ENCODE measurements at regions not wholly inside any gene's neighbourhood (a gene's known extent, or its start where the extent isn't known, plus 50 kb on each side); places are given as distances from the start of the nearest gene placed in this dataset.
A peak's percentile ranks its signal among the peaks of the same experiment; 100 is the strongest.

DNA sequence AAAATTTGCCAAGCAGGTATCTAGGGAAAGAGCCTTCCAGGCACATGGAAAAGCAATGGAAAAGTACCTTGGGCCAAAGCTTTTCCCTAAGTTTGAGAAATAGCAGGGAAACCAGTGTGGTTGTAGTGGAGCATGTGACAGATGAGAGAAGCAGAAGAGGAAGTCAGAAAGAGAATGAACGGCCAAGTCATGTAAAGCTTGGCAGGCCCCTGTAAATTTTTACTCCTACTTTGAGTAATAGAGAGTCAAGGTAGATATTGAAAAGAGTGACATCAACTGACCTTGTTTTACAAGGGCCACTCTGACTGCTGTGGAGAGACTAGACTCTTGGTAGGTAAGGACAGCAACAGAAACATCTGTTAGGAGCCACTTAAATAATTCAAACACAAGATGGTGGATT is 180.9 kb upstream of the PRMT6 start:
- Histone ChIP-seq H3K9ac (ENCODE audit: low read length in 2 of 2) (no peak overlapping the region), H3K27ac (ENCODE audit: low read length) (no peak overlapping the region), H3K27me3 (ENCODE audit: control insufficient read depth in 1 of 2, insufficient read depth in 2 of 2, low read length in 2 of 2) (no peaks in the 10 kb centered on the region), H3K4me1 (ENCODE audit: control insufficient read depth, insufficient read depth, low read length) (peaks cover 15% of the 10 kb centered on the region), H3K36me3 (ENCODE audit: control insufficient read depth in 2 of 2, insufficient read depth in 2 of 2, low read length in 2 of 2) (no peaks in the 10 kb centered on the region), H3K9me3 (ENCODE audit: control insufficient read depth in 2 of 2, low read length in 2 of 2) (no peaks in the 10 kb centered on the region), H3K4me3 (ENCODE audit: low read length in 2 of 2) (no peak overlapping the region)

DNA sequence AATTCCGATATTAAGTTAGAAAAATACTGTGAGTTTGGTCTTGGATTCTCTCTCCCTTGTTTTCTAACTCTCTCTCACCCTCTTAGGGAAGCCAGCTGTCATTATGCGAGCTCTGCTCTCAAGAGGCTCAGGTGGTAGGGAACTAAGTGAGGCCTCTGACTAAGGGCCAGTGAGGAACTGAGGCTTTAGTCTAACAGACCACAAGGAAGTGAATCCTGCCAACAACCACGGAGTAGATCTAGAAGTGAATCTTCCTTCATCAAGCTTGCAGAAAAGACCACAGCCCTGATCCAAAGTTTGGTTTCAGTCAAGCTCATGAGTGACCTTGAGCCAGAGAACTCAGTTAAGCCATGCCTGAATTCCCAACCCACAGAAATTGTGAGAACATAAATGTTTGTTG is 180.1 kb upstream of the PRMT6 start:
- Histone ChIP-seq H3K4me1 (ENCODE audit: control insufficient read depth, insufficient read depth, low read length) (peaks cover 15% of the 10 kb centered on the region), H3K9ac (ENCODE audit: low read length in 2 of 2) (no peak overlapping the region)

DNA sequence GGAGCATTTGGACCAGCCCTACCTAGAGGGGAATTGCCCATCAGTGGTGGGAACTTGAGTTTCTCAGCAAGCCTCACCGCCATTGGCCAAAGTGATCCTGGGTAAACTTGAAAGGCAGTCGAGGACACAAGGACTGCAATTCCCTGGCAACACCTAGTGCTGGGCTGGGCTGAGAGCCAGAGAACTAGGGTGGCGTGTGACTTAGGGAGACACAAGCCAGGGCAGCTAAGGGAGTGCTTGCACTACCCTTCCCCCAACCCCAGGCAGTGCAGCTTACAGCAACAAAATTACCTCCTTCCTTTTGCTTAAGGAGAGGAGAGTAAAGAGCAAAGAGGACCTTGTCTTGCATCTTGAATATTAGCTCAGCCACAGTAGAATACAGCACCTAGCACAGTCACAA is 176.9 kb upstream of the PRMT6 start:
- Histone ChIP-seq H3K36me3 (ENCODE audit: control insufficient read depth in 2 of 2, insufficient read depth in 2 of 2, low read length in 2 of 2) (no peaks in the 10 kb centered on the region), H3K9ac (ENCODE audit: low read length in 2 of 2) (no peak overlapping the region), H3K4me1 (ENCODE audit: control insufficient read depth, insufficient read depth, low read length) (peaks cover 15% of the 10 kb centered on the region), H3K9me3 (ENCODE audit: control insufficient read depth in 2 of 2, low read length in 2 of 2) (no peaks in the 10 kb centered on the region), H3K27me3 (ENCODE audit: control insufficient read depth in 1 of 2, insufficient read depth in 2 of 2, low read length in 2 of 2) (no peaks in the 10 kb centered on the region), H3K4me3 (ENCODE audit: low read length in 2 of 2) (no peak overlapping the region), H3K27ac (ENCODE audit: low read length) (peak overlapping the region; percentile 69)

More for the DNA sequence above, 180.1 kb upstream of the PRMT6 start:
- H3K27me3 ChIP-seq (ENCODE audit: control insufficient read depth in 1 of 2, insufficient read depth in 2 of 2, low read length in 2 of 2), result no peaks in the 10 kb centered on the region
- no peak overlapping the region for H3K27ac ChIP-seq (ENCODE audit: low read length)
- H3K36me3 ChIP-seq (ENCODE audit: control insufficient read depth in 2 of 2, insufficient read depth in 2 of 2, low read length in 2 of 2), result no peaks in the 10 kb centered on the region
- no peak overlapping the region for H3K4me3 ChIP-seq (ENCODE audit: low read length in 2 of 2)
- H3K9me3 ChIP-seq (ENCODE audit: control insufficient read depth in 2 of 2, low read length in 2 of 2), result no peaks in the 10 kb centered on the region

DNA sequence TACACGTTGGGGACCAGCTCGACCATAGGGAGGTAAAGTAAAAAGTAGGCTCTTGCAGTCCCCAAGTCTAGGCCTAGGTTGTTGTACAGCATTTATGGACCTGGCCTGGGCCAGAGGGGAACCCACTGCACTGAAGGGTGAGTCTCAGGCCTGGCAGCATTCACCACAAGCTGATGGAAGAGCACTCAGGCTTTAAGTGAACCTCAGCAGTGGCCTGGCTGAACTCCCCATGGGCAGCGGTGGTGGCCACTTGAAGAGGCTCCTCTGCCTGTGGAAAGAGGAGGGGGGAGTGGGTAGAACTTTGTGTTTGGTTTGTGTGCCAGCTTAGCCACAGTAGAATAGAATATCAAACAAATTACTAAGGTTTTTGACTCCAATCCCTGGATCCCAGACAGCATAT is 176.2 kb upstream of the PRMT6 start:
- H3K4me1 ChIP-seq (ENCODE audit: control insufficient read depth, insufficient read depth, low read length), result peaks cover 15% of the 10 kb centered on the region
- H3K9me3 ChIP-seq (ENCODE audit: control insufficient read depth in 2 of 2, low read length in 2 of 2), result no peaks in the 10 kb centered on the region
- no peaks in the 10 kb centered on the region for H3K36me3 ChIP-seq (ENCODE audit: control insufficient read depth in 2 of 2, insufficient read depth in 2 of 2, low read length in 2 of 2)
- H3K4me3 ChIP-seq (ENCODE audit: low read length in 2 of 2), result no peak overlapping the region
- H3K27ac ChIP-seq (ENCODE audit: low read length), result peak overlapping the region; percentile 69
- no peak overlapping the region for H3K9ac ChIP-seq (ENCODE audit: low read length in 2 of 2)
- no peaks in the 10 kb centered on the region for H3K27me3 ChIP-seq (ENCODE audit: control insufficient read depth in 1 of 2, insufficient read depth in 2 of 2, low read length in 2 of 2)

DNA sequence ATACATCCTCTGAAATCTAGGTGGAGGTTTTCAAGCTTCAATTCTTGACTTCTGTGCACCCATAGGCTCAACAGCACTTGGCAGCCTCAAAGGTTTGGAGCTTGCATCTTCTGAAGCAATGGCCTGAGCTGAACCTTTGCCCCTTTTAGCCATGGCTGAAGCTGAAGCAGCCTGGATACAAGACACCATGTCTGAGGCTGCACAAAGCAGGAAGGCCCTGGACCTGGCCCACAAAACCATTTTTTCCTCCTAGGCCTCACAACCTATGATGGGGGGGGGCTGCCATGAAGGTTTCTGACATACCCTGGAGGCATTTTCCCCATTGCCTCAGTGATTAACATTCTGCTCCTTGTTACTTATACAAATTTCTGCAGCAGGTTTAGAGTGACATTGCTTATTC is 173.3 kb upstream of the PRMT6 start:
- Histone ChIP-seq H3K9ac (ENCODE audit: low read length in 2 of 2) (no peak overlapping the region), H3K4me3 (ENCODE audit: low read length in 2 of 2) (no peak overlapping the region), H3K36me3 (ENCODE audit: control insufficient read depth in 2 of 2, insufficient read depth in 2 of 2, low read length in 2 of 2) (no peaks in the 10 kb centered on the region), H3K27ac (ENCODE audit: low read length) (no peak overlapping the region), H3K4me1 (ENCODE audit: control insufficient read depth, insufficient read depth, low read length) (peaks cover 15% of the 10 kb centered on the region), H3K9me3 (ENCODE audit: control insufficient read depth in 2 of 2, low read length in 2 of 2) (no peaks in the 10 kb centered on the region), H3K27me3 (ENCODE audit: control insufficient read depth in 1 of 2, insufficient read depth in 2 of 2, low read length in 2 of 2) (no peaks in the 10 kb centered on the region)

DNA sequence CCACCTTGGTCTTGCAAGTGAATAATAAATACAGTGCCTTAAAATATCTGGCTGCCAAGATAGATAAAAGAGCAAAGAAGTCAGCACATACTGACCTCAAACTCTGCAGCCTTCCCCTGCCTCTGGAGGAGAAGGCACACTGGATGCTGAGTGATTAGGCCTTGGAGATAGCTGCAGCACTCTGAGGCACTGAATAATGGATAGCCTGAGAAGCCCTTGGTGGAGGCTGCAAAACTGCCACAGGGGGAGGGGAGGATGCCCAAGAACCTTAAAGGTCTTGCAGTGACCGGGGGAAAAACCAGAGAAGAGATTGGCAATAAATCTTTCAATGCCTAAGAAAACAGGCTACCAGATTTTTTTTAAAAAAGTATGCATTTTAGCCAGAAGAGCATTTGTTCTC is 167.4 kb upstream of the PRMT6 start:
- no peak overlapping the region for H3K27ac ChIP-seq (ENCODE audit: low read length)
- H3K9ac ChIP-seq (ENCODE audit: low read length in 2 of 2), result no peak overlapping the region
- H3K36me3 ChIP-seq (ENCODE audit: control insufficient read depth in 2 of 2, insufficient read depth in 2 of 2, low read length in 2 of 2), result no peaks in the 10 kb centered on the region
- H3K27me3 ChIP-seq (ENCODE audit: control insufficient read depth in 1 of 2, insufficient read depth in 2 of 2, low read length in 2 of 2), result no peaks in the 10 kb centered on the region
- no peaks in the 10 kb centered on the region for H3K4me1 ChIP-seq (ENCODE audit: control insufficient read depth, insufficient read depth, low read length)
- no peak overlapping the region for H3K4me3 ChIP-seq (ENCODE audit: low read length in 2 of 2)
- no peaks in the 10 kb centered on the region for H3K9me3 ChIP-seq (ENCODE audit: control insufficient read depth in 2 of 2, low read length in 2 of 2)

DNA sequence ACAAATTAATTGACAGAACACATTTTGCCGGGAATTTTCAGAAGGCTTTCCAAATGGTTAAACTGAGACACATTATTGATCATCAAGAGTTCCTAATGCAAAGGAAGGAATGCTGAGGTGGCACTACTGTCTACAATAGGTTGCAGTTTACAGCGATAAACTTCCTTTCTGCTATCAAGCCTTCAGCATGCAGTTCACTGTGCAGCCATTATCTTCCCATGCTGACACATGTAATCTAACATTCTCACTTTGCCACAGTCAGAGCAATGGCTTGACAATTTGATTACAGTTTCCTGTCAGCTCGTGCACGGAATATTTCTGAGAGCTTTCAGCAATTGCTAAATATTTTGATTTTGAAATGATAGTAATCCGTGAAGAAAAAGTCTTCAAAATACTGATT is 166.9 kb upstream of the PRMT6 start:
- Histone ChIP-seq H3K4me3 (ENCODE audit: low read length in 2 of 2) (no peak overlapping the region), H3K27me3 (ENCODE audit: control insufficient read depth in 1 of 2, insufficient read depth in 2 of 2, low read length in 2 of 2) (no peaks in the 10 kb centered on the region), H3K4me1 (ENCODE audit: control insufficient read depth, insufficient read depth, low read length) (no peaks in the 10 kb centered on the region), H3K9ac (ENCODE audit: low read length in 2 of 2) (no peak overlapping the region), H3K36me3 (ENCODE audit: control insufficient read depth in 2 of 2, insufficient read depth in 2 of 2, low read length in 2 of 2) (no peaks in the 10 kb centered on the region), H3K27ac (ENCODE audit: low read length) (no peak overlapping the region), H3K9me3 (ENCODE audit: control insufficient read depth in 2 of 2, low read length in 2 of 2) (no peaks in the 10 kb centered on the region)

DNA sequence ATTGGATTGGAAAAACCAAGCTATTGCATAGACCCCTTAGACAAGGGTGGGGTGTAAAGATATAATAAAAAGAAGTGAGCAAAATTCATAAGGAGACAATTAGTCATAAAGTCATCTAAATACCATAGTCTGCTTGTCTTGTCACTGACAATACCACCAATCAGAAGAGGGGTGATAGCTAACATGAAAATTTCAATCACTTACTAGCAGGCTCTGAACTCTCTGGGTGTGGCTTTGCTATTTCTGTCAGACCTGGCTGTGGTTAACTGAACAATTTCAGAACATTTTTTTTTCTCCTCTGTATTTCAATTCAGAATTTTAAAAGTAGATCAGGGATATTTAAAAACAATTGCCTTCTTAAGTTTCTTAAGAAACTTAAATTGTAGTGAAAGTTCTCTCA is 158.5 kb upstream of the PRMT6 start:
- Histone ChIP-seq H3K9ac (ENCODE audit: low read length in 2 of 2) (no peak overlapping the region), H3K4me1 (ENCODE audit: control insufficient read depth, insufficient read depth, low read length) (no peaks in the 10 kb centered on the region), H3K9me3 (ENCODE audit: control insufficient read depth in 2 of 2, low read length in 2 of 2) (no peaks in the 10 kb centered on the region), H3K36me3 (ENCODE audit: control insufficient read depth in 2 of 2, insufficient read depth in 2 of 2, low read length in 2 of 2) (no peaks in the 10 kb centered on the region), H3K27ac (ENCODE audit: low read length) (no peak overlapping the region), H3K27me3 (ENCODE audit: control insufficient read depth in 1 of 2, insufficient read depth in 2 of 2, low read length in 2 of 2) (no peaks in the 10 kb centered on the region), H3K4me3 (ENCODE audit: low read length in 2 of 2) (no peak overlapping the region)

DNA sequence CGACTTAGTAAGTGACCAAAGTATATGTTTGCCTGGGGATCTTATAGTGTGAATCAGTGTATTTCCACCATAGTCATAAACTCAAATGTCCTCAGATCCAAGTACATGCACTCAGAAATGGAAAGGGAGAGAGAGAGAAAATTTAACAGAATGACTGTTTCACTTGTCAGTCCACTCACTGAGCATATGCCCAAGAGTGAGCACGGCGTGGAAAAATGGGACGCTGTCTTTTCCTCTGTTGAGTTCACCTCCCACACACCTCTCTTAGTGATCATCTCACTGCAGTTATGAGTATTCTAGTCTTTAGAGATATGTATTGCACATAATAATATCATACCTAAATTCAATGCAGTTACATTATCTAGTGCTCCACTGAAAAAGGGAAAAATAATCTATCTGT is 156.8 kb upstream of the PRMT6 start:
- H3K27me3 ChIP-seq (ENCODE audit: control insufficient read depth in 1 of 2, insufficient read depth in 2 of 2, low read length in 2 of 2), result no peaks in the 10 kb centered on the region

DNA sequence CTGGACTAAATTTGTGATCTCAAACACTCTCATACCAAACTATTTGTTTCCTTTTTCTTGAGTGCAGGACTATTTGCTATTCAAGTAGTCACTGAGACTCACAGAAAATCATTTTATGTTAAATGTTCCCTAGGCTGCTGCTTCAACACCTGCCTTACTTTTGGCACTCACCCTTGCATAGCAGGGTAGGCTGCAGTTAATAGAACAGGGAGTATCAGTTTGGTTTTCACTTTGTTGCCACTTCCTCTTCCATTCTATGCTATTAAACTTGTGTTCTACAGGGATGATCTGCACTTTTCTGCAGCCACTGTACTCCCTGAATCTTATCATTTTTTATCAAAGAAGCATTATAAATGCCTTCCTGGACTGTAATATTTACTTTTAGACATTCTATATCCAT is 148.7 kb upstream of the PRMT6 start:
- no peaks in the 10 kb centered on the region for H3K36me3 ChIP-seq (ENCODE audit: control insufficient read depth in 2 of 2, insufficient read depth in 2 of 2, low read length in 2 of 2)
- no peak overlapping the region for H3K4me3 ChIP-seq (ENCODE audit: low read length in 2 of 2)
- H3K9ac ChIP-seq (ENCODE audit: low read length in 2 of 2), result no peak overlapping the region
- H3K4me1 ChIP-seq (ENCODE audit: control insufficient read depth, insufficient read depth, low read length), result no peaks in the 10 kb centered on the region
- no peaks in the 10 kb centered on the region for H3K27me3 ChIP-seq (ENCODE audit: control insufficient read depth in 1 of 2, insufficient read depth in 2 of 2, low read length in 2 of 2)
- no peak overlapping the region for H3K27ac ChIP-seq (ENCODE audit: low read length)
- H3K9me3 ChIP-seq (ENCODE audit: control insufficient read depth in 2 of 2, low read length in 2 of 2), result no peaks in the 10 kb centered on the region

More for the DNA sequence above, 156.8 kb upstream of the PRMT6 start:
- H3K9me3 ChIP-seq (ENCODE audit: control insufficient read depth in 2 of 2, low read length in 2 of 2), result no peaks in the 10 kb centered on the region
- H3K9ac ChIP-seq (ENCODE audit: low read length in 2 of 2), result no peak overlapping the region
- H3K27ac ChIP-seq (ENCODE audit: low read length), result no peak overlapping the region
- H3K36me3 ChIP-seq (ENCODE audit: control insufficient read depth in 2 of 2, insufficient read depth in 2 of 2, low read length in 2 of 2), result no peaks in the 10 kb centered on the region
- H3K4me3 ChIP-seq (ENCODE audit: low read length in 2 of 2), result no peak overlapping the region
- no peaks in the 10 kb centered on the region for H3K4me1 ChIP-seq (ENCODE audit: control insufficient read depth, insufficient read depth, low read length)

DNA sequence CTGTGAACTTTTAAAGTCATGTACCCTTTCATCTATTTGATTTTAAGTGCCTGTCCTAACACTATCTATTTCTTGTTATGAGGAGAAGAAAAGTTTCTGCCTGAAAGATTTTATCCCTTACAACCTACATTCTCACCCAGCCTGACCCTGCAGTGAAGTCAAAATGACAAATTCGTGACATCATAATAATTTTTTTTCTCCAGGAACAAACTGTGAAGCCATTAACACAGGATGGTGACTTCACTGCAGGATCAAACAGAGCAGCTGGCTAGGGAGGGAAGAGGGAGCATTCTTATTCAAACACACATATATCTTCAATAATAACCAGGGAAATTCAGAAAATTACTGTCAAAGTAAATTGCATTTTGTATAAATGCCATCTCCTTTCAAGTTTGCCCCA is 147.8 kb upstream of the PRMT6 start:
- no peaks in the 10 kb centered on the region for H3K4me1 ChIP-seq (ENCODE audit: control insufficient read depth, insufficient read depth, low read length)
- H3K4me3 ChIP-seq (ENCODE audit: low read length in 2 of 2), result no peak overlapping the region
- H3K27me3 ChIP-seq (ENCODE audit: control insufficient read depth in 1 of 2, insufficient read depth in 2 of 2, low read length in 2 of 2), result no peaks in the 10 kb centered on the region
- no peaks in the 10 kb centered on the region for H3K9me3 ChIP-seq (ENCODE audit: control insufficient read depth in 2 of 2, low read length in 2 of 2)
- no peaks in the 10 kb centered on the region for H3K36me3 ChIP-seq (ENCODE audit: control insufficient read depth in 2 of 2, insufficient read depth in 2 of 2, low read length in 2 of 2)
- no peak overlapping the region for H3K9ac ChIP-seq (ENCODE audit: low read length in 2 of 2)
- no peak overlapping the region for H3K27ac ChIP-seq (ENCODE audit: low read length)

DNA sequence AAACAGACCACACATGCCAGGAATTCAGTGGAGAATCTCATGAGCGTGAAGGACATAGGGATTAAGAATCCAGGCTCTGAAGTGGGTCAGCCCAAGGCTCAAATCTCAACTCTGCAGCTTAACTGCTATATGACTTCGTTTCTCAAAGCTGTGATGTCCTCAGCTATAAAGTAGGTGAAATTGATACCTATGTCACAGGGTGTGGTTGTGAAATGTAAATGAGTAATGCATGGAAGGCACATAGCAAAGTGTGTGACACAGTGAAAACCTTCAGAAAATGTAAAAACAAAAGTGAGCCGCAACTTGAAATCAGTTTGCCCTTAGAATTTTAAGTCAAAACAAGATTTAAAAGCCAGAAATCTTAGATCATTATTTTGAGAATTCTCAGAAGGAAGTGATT is 145.7 kb upstream of the PRMT6 start:
- no peaks in the 10 kb centered on the region for H3K4me1 ChIP-seq (ENCODE audit: control insufficient read depth, insufficient read depth, low read length)
- no peaks in the 10 kb centered on the region for H3K27me3 ChIP-seq (ENCODE audit: control insufficient read depth in 1 of 2, insufficient read depth in 2 of 2, low read length in 2 of 2)
- no peak overlapping the region for H3K4me3 ChIP-seq (ENCODE audit: low read length in 2 of 2)
- no peaks in the 10 kb centered on the region for H3K36me3 ChIP-seq (ENCODE audit: control insufficient read depth in 2 of 2, insufficient read depth in 2 of 2, low read length in 2 of 2)
- no peak overlapping the region for H3K27ac ChIP-seq (ENCODE audit: low read length)
- H3K9me3 ChIP-seq (ENCODE audit: control insufficient read depth in 2 of 2, low read length in 2 of 2), result no peaks in the 10 kb centered on the region
- H3K9ac ChIP-seq (ENCODE audit: low read length in 2 of 2), result no peak overlapping the region

All from stomach smooth muscle (tissue), 2 donors.